PC-3 (cell line): ENCODE measurements at regions not wholly inside any gene's neighbourhood (a gene's known extent, or its start where the extent isn't known, plus 50 kb on each side); places are given as distances from the start of the nearest gene placed in this dataset.

Source experiments
- CTCF ChIP-seq: fragments of 300-600 bp; sonication (generic); conservative IDR thresholded peaks from 2 replicates; pipeline ENCODE4 v1.5.1; 2017; ENCODE audit warnings: antibody characterized with exemption, low read depth, mild to moderate bottlenecking, low read length
- EZH2 ChIP-seq: fragments of 300-600 bp; sonication (generic); IDR thresholded peaks from one replicate; pipeline ENCODE4 v1.6.1; 2017; ENCODE audit warnings: antibody characterized with exemption, mild to moderate bottlenecking, low read length; ENCODE audit not compliant: unreplicated experiment

- TF ChIP-seq CTCF (no peak), EZH2 (no peak)
Measured at GRCh38 chr15:70522323-70522966, 240.9 kb downstream of the UACA start.
